ENCODE measurements at regions not wholly inside any gene's neighbourhood (a gene's known extent, or its start where the extent isn't known, plus 50 kb on each side); places are given as distances from the start of the nearest gene placed in this dataset.

- intact Hi-C loops (cut with DNase I) = no loop called here
- ATAC-seq = no peak
- DNase-seq (ENCODE audit: low spot score) = no peak
These were observed 139.8 kb downstream of the PHETA1 start for GRCh38 chr12:111228916-111229666.

DNA sequence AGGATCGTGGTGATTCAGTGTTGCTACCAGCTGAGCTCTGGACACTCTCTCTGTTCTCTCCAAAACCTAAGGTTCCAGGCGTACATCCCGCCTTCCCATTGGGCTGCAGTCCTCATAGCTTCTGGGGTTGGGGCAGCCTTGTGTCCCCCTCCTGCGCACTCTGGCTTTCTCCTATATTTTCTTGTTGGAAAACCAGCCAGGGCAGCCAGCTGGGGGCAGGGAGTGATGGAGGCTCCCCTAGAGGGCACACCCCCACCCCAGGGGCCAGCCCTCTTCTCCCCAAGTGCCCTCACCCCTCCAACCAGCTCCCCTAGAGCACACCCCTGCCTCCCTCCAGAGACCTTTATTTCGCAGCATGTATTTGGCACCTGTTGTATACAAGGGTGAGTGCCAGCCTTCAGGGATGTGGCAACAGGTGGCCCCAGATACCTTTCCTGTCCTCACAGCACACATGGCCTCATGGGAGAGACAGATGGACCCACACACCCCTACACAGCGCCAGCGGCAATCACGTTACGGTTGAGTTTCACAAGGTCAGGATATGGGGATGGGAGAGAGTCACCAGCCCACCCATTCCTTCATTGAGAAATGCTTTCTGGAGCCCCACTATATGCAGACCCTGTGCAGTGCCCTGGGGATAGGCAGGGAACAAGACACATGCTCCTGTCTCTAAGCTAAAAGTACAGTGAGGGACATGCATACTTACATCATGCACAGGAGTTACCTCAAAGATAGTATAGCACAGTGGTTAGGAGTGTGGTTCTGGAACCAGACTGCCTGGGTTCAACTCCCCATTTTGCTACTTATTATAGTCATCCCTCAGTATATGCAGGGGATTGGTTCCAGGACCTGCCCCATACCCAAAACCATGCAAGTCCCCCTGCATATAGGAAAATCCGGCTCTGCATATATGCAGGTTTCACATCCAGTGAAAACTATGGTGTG is 141.1 kb downstream of the PHETA1 start:
- no peak for ATAC-seq
- intact Hi-C loops (cut with DNase I) = no loop called here
- no peak for DNase-seq (ENCODE audit: low spot score)

DNA sequence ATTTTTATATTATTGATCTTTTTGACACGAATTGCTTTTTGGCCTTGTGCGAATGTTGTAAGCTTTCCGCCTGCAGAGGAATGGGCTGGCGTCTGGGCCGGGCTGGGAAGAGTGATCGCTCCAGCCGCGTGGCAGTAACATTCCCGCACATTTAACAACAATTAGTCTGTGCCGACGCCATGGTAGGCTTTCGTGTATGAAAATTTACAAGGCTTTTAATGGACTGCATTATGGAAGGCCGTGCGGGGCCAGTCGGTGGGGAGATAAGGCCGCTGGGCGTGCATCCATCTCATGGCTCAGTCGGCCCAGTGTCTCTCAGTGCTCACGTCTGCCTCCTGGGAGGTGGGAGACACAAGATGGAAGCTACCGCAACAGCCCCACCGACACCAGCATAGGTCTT is 142.2 kb downstream of the PHETA1 start:
- ATAC-seq = no peak

DNA sequence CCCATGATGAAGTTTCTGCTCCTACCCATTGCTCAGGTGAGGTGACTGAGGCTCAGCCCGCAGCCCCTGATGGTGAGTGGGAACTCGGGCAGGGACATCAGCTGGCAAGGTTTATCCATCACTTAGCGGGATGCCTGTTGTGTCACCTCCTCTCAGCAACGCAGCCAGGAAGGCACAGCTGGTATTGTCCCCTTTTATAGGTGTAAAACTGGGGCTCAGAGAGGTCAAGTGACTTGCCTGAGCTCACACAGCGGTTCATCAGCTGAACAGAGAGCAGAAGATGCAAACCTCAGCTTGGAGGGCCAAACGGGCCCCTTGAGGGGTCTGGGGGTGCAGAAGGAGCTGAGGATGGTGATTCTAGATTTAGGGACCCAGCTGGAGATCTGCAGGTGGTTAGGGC is 143.6 kb downstream of the PHETA1 start:
- no peak for DNase-seq (ENCODE audit: low spot score)
- ATAC-seq = no peak
- intact Hi-C loops (cut with DNase I) = no loop called here

More for the DNA sequence above, 142.2 kb downstream of the PHETA1 start:
- DNase-seq (ENCODE audit: low spot score) = no peak
- intact Hi-C loops (cut with DNase I) = no loop called here

DNA sequence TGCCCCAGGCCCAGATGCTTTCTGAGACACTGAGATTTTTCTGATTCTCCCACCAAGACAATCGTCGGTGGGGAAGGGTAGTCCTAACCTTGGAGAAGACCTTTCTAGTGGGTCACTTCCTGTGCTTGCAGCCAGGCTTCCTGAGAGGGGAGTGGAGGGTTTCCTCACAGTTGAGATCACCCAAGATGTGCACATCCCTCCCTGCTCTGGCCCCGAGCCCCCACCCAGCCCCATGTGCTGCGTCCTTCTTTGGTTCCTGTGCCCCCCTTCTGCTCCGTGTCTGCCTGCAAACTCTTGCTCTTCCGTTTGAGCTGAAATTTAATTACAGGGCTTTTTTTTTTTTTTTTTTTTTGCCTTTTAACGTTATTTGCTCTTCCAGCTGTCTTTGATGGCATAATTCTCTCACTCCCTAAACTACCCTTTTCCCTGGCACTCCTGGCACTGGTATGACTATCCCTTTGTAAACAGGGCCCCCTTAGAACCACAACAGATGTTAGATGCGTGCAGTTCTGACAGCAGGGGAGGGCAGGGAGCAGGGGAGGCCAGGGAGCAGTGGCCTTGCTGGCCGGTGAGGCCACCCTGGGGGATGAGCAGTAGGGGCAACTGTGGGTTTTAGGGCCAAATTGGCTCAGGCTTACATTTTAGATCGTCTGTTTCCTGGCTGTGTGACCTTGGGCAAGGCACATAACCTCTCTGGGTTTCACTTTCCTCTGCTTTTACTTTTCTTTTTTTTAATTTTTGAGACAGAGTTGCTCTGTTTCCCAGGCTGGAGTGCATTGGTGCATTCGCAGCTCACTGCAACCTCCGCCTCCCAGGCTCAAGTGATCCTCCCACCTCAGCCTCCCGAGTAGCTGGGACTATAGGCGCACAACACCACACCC is 144.5 kb downstream of the PHETA1 start:
- intact Hi-C loops (cut with DNase I) = no loop called here
- no peak for ATAC-seq
- no peak for DNase-seq (ENCODE audit: low spot score)

GRCh38 chr12:111222523-111222922 is 146.4 kb downstream of the PHETA1 start:
- no peak for ATAC-seq
- intact Hi-C loops (cut with DNase I) = no loop called here
- no peak for DNase-seq (ENCODE audit: low spot score)

DNA sequence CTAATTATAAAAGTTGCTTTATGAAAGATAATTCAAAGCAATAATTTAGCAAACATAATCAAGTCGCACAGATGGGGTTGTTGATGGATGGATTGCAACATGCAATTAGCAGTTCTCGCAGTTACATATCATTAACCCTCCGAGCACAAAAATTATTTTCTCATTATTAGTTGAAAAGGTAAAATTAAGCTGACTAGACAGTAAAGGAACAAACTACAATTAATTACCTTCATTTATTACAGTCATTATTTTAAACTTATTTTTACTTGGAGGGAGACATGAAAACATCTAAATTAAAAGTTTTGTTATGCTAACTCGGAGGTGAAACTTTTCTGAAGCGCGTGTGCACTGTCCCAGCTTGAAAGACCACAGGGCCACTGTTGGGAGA is 146.9 kb downstream of the PHETA1 start:
- intact Hi-C loops (cut with DNase I) = no loop called here
- DNase-seq (ENCODE audit: low spot score) (no peak), ATAC-seq (no peak)

DNA sequence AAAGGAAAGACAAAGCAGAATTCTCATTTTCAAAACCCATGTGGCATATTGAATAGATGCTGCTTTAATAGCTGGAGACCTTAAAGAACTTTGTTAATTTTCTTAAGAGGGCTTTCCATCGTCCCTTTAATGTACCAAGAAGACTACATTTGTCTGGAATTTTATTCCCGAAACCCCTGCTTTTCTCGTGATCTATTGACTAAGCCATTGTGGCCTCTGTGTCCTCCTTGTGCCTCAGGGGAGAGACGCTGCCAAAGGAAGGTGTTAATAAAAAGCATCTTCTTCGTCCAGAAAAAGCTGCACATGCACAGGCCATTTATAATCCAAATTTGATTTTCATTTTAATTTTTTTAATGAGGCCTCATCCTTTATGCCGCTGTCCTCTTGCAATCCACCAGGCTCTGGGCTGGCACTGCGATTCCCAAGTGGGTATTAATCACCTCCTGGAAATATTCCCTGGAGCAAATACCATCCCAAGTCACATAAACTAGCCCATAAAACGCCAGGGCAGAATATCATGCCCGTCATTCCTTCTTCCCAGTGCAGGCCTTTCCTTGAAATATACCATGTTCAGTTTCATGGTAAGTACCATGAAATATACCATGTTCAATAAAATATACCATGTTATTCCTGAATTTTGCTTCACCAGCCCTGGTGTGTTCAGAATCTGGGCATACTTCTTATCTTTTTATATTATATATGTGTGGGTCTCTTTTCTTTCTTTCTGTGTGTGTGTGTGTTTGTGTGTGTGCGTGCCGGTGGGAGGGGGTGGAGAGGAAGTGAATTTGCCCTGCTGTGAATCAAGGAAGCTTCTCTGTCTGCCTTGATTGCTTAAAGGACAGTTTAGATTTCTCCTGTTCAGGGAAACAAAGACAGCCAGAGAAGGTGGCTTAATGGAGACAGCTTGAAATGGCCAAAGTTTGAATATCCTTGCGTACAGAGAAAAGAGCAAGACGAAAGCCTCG is 147.6 kb downstream of the PHETA1 start:
- no peak for DNase-seq (ENCODE audit: low spot score)
- intact Hi-C loops (cut with DNase I) = no loop called here
- ATAC-seq = no peak

DNA sequence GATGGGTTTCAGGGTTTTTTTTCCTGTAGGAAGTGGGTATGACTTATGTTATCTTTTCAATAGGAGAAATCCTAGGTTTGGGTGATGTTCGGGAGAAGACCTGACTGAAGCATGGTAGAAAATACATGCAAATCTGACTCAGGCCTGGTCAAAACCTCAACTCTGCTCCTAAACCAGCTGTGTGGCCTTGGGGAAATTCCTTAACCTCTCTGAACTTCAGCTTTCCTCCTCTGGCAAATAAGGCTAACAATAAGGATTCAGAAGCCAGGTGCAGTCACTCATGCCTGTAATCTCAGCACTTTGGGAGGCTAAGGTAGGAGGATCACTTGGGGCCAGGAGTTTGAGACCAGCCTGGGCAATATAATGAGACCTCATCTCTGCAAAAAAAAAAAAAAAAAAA is 148.5 kb downstream of the PHETA1 start:
- ATAC-seq (no peak), DNase-seq (ENCODE audit: low spot score) (no peak)
- intact Hi-C loops (cut with DNase I) = no loop called here

DNA sequence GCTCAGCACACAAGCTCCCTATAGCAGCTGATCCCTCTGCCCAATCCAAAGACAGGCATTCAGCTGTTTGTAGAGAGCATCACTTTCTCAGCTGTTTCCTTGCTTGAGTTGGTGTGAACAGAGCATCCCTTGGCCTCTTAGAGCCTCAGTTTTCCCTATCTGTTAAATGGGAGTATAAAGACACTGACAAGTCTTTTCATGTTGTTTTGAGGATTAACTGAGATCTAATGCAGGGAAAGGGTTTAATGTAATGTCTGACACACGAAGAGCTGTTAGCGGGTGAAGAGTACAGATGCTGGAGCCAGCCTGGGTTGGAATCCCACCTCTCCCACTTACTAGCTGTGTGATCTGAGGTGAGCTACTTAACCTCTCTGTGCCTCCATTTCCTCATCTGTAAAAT is 149.5 kb downstream of the PHETA1 start:
- no peak for ATAC-seq
- intact Hi-C loops (cut with DNase I) = no loop called here
- no peak for DNase-seq (ENCODE audit: low spot score)

DNA sequence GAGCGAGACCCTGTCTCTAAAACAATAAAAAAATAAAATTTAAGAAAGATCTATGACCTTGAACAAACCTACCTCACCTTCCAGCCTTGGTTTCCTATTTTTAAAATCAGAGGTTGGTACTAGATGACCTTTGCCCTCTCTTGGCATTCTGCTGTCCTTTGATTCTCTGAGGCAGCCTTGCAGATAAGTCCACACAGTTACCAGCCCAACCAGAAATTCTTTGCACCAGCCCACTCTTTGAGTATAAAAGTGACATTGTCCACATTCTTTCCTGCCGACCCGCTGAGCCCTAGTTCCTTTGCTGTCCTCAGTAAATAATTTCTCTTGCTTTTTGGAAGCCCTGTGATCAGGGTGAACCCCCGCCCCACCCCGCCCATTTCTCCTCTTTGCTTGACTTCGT is 150.4 kb downstream of the PHETA1 start:
- no peak for ATAC-seq
- intact Hi-C loops (cut with DNase I) = no loop called here

GRCh38 chr12:111216387-111217159 is 152.3 kb downstream of the PHETA1 start:
- no peak for ATAC-seq

More for the DNA sequence above, 150.4 kb downstream of the PHETA1 start:
- no peak for DNase-seq (ENCODE audit: low spot score)

GRCh38 chr12:111215881-111216280 is 153.0 kb downstream of the PHETA1 start:
- ATAC-seq (no peak), DNase-seq (ENCODE audit: low spot score) (no peak)
- intact Hi-C loops (cut with DNase I) = no loop called here

More at GRCh38 chr12:111216387-111217159, 152.3 kb downstream of the PHETA1 start:
- intact Hi-C loops (cut with DNase I) = no loop called here
- no peak for DNase-seq (ENCODE audit: low spot score)

GRCh38 chr12:111214401-111214800 is 154.5 kb downstream of the PHETA1 start:
- ATAC-seq = no peak
- no peak for DNase-seq (ENCODE audit: low spot score)
- intact Hi-C loops (cut with DNase I) = no loop called here

- intact Hi-C loops (cut with DNase I) = no loop called here
- DNase-seq (ENCODE audit: low spot score) (no peak), ATAC-seq (no peak)
These were observed 155.3 kb downstream of the PHETA1 start for GRCh38 chr12:111213561-111213960.

DNA sequence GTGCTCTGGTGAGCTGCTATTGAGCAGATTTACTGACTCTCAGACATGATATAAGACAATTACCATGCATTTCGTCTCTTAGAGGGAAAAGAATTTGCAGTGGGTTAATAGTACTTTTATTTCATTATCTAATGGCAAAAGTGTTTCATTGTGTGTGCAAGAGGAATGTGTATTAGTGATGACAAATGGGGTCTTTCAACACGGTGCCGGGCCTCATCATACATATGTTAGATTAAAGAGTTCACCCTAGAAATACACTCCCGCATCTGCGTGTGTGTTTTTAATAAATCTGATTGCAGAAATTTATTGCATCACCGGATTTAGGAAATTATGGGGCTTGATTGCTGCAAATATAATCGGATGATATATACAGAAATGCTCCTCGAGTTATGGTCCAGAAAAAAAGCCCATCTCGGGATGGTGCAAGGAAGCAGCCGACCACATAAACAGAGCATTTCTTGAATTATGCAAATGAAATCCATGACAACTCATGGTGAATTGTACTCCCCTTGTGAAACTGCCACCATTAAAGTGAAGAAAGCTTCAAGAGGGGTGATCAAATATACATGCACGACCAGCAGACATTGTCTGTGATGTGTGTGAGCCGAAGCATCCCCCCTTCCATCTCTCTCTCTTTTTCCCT is 156.0 kb downstream of the PHETA1 start:
- ATAC-seq = no peak
- intact Hi-C loops (cut with DNase I) = no loop called here
- no peak for DNase-seq (ENCODE audit: low spot score)

All from sciatic nerve (tissue), 2 donors.